ENCODE measurements at regions not wholly inside any gene's neighbourhood (a gene's known extent, or its start where the extent isn't known, plus 50 kb on each side); places are given as distances from the start of the nearest gene placed in this dataset.
A peak's percentile ranks its signal among the peaks of the same experiment; 100 is the strongest.
"Not testable (repeated sequence)": the region's sequence is repeated elsewhere in the genome, so short reads cannot be mapped to it uniquely, and the experiment has no call there.

DNA sequence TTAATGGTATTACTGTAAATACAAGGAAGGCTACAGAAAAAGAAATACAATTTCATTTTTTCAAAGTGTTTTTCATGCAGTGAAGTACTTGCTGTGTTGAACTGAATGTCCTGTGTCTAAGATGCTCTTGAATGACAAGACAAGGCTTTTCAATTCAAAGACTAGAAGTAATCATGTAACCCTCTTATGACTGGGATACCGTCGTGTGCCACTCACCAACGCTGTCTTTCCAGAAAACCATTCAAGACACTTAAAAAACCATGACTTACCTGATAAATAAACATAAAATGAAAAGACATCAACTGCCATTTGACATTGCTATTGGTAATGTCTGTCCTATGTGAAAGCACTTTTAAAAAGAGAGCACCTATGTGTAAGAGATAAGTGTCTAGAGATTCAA is 183.1 kb upstream of the DPP10 start:
- no peak for DNase-seq

GRCh38 chr2:114261366-114261765 is 181.1 kb upstream of the DPP10 start:
- no peak for DNase-seq

DNA sequence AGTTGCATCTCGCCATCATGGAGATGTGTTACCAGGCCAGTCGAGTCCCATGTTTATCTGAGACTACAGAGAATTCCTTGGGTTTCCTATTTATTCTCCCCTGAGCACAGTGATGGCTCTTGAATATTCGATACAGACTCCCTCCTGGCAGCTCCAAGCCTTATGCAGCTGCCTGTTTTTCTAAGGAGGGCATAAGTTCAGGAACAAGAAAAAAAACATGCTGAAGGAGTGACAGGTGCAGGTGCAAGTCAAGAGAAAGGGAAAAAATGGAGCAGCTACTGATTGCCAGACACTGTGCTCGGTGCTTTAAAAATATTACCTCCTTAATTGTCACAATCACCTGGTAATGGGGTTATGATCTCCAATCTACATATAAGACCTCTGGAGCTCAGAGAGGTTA is 177.2 kb upstream of the DPP10 start:
- DNase-seq: no peak

DNA sequence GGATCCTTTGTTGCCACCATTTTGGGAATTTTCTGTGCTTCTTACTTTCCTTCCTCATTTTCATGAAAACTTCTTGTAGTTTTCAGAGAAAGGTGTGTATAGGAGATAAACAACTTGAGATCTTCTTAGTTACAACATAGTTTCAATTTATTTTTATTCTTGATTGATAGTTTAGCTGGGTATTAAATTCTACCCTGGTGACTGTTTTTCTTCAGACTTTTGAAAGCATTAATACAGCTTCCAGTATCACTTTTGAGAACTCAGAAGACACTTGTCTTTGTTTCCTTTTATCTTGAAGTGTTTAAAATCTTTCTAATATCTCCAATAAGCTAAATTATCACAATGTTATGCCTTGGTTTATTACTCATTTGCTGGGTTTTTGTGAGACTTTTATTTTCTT is 167.5 kb upstream of the DPP10 start:
- DNase-seq: no peak

DNA sequence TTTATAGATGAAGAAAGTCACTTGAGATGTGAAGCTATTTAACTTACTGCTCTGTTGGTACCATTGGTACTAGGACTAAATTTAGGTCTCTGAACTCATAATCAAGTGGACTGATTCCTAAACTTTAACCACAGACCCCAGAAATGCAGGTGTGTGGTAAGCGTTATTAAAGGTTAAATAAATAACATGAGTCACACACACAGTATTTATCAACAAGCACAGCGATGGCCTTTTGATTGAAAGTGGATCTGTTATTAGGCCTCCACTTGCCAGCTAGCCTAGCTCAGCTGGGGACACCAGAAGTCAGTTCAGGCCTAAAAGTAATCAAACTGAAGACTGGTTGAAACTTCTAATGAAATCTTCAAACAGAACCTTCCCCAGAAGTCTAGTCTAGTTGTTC is 161.3 kb upstream of the DPP10 start:
- no peak for DNase-seq

- no peak for DNase-seq
Observed at GRCh38 chr2:114283774-114284173, 158.7 kb upstream of the DPP10 start.

DNA sequence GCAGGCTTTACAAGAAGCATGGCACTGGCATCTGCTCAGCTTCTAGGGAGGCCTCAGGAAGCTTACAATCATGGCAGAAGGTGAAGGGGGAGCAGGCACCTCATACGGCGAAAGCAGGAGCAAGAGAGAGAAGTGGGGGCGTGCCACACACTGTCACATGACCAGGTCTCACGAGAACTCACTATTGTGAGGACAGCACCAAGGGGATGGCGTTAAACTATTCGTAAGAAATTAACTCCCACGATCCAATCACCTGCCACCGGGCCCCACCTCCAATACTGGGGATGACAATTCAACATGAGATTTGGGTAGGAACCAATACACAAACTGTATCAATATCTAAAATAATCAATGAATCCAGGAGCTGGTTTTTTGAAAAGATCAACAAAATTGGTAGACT is 156.0 kb upstream of the DPP10 start:
- no peak for DNase-seq

DNA sequence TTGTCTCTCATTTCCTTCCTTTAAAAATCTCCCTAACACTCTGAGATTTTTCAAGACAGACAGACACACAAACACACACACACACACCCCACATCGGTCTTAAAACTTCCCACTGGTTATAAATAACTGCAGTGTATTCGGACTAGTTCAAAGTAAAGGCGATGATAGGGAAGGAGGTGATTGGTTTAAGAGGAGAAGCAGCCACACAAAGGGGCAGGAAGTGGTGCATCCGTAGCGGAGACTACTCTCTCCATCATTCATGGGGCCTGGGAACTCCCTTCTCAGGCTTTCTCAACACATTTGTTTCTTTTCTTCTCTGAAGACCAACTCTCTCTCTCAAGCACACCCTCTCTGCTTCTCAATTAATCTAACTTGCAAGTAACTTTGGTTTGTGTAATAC is 149.1 kb upstream of the DPP10 start:
- DNase-seq: no peak

- no peak for DNase-seq
Observed at GRCh38 chr2:114294741-114295140, 147.7 kb upstream of the DPP10 start.

GRCh38 chr2:114300351-114300750 is 142.1 kb upstream of the DPP10 start:
- not testable (repeated sequence) for DNase-seq

- DNase-seq: peak; percentile 38
Observed at GRCh38 chr2:114316532-114317300, 125.7 kb upstream of the DPP10 start.

- no peak for DNase-seq
Observed at GRCh38 chr2:114330594-114330993, 111.8 kb upstream of the DPP10 start.

DNA sequence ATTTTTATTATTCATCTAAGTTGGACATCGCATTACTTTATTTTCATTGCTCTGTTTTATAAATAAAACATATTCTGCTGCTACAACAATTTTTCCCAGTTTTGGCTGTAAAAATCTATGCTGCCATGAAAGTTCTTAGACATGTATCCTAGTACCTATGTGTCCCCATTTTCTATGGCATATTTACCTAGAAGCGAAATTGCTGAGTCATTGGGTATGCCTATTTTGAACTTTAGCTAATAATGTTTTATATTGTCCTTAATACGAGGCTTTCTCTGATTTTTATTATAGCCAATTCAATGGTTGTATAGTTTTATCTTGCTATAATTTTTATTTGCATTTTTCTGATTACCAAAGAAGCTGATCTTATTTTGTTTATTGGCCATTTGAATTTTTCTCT is 110.5 kb upstream of the DPP10 start:
- DNase-seq: no peak

GRCh38 chr2:114345246-114345645 is 97.2 kb upstream of the DPP10 start:
- no peak for DNase-seq

- DNase-seq: no peak
Observed at GRCh38 chr2:114346658-114347057, 95.8 kb upstream of the DPP10 start.

DNA sequence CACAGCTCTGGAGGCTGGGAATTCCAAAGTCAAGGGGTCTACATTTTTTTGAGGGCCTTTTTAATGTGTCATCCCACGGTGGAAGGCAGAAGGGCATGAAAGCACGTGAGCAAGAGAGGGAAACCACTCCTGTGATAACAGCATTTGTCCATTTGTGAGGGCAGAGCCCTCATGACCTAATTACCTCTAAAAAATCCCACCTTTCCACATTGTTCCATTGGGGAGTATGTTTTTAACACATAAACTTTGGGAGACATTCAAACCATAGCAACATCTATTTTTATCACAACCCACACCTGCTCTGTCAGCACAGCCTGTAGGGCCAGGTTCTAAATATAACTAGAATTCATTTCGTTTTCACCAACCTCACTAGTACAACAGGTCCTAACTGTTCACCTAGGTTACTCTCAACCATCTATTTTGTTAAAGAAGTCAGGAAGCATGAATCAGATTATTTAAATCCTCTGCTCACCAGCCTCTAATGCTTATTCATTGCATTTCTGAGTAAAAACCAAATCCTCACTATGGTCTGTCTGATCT is 92.2 kb upstream of the DPP10 start:
- DNase-seq: no peak

GRCh38 chr2:114352988-114353387 is 89.5 kb upstream of the DPP10 start:
- no peak for DNase-seq

DNA sequence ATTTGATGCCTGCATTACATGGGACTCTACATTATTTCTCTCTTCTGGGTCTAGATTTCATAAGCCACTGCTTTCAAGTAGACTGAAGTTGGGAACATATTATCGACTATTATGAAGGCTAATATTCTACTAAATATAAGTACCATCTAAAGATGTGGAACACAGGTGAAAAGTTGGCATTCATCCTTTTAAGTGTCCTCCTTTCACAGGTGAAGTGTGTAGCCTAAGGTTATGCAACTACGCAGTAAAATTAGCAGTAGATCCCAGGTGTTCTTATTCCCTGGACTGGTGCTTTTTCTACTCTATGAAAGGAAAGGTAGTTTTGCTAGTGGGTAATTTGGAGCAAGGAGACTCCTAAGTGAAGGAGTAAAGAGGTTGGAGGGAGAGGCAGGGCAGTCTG is 88.2 kb upstream of the DPP10 start:
- no peak for DNase-seq

- no peak for DNase-seq
Observed at GRCh38 chr2:114368705-114369104, 73.7 kb upstream of the DPP10 start.

GRCh38 chr2:114371721-114372120 is 70.7 kb upstream of the DPP10 start:
- DNase-seq: not testable (repeated sequence)

DNA sequence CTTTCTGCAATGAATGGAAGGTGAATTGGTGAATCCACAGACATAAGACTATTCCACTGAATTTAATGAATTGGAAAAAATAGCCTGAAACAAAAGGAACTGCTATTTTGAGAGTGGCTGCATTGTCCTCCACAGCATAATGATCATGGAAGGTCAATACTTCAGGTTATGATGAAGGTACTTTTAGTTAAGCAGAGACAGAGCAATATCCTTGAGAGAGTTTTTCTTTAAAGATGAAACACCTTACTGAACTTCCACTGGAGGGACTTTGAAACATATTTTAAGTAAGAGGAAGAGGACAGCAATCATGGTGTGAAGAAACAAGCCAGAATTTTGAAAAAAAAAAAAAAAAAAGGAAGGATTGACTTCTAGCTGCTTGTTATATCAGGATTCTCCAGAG is 68.8 kb upstream of the DPP10 start:
- DNase-seq: no peak

GRCh38 chr2:114384441-114384840 is 58.0 kb upstream of the DPP10 start:
- no peak for DNase-seq

DNA sequence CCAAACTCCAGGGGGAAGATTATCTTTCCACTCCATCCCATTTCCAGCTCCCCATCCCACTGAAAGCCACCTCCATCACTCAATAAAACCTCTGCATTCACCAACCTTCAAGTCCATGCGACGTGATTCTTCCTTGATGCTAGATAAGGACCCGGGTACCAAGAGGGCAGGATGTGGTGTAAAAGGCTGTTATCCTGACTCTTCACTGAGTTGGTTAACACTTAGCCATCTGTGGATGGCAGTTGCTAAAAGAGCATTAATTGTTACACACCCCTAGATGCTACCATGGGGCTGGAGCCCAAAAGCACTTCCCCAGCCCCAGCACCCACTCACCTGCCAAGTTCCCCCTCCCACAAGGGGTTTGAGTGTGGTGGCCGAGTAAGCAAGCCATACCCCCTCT is 53.4 kb upstream of the DPP10 start:
- DNase-seq: no peak

All from muscle of arm (tissue), 1 donor.